ENCODE measurements at regions not wholly inside any gene's neighbourhood (a gene's known extent, or its start where the extent isn't known, plus 50 kb on each side); places are given as distances from the start of the nearest gene placed in this dataset.

DNA sequence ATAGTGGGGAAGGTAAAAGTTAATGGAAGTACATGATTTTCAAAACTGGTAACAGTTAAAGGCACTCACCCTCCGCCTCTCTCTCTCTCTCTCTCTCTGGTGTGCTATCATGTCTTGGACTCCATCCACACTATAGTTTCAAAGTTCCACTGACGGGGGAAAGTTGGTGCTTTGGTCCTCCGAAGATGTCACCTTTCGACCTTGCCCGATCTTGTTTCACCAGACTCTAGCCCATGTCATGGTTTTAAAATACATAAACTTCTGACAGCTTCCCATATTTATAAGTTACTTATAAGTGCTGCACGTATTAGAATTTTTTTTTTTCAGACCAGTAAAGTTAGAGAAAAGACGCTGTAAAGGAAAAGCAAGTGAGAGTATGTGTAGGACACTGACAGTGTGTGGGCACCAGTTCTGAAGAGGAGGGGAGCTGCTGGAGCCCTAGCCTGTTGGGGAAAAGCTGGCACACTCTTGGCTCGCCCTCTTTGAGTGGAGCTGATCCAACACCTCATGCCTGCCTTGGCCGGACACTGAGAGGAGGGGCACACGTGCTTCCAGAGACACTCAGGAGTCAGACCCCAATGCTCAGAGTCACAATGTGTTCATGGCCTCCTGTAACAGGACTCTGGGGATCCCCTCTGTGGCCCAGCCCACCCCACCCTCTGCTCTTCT, 200.5 kb upstream of the TPM1 start:
- POLR2A ChIA-PET, result no interaction called here
- BruUV-seq (replicated peaks), result no TSS peak
- TF ChIP-seq EZH2phosphoT487 (IDR thresholded peaks at IDR 0.05; ENCODE audit: borderline replicate concordance, low read depth, low read length), result no peak
- TF ChIP-seq, protein P1, sequence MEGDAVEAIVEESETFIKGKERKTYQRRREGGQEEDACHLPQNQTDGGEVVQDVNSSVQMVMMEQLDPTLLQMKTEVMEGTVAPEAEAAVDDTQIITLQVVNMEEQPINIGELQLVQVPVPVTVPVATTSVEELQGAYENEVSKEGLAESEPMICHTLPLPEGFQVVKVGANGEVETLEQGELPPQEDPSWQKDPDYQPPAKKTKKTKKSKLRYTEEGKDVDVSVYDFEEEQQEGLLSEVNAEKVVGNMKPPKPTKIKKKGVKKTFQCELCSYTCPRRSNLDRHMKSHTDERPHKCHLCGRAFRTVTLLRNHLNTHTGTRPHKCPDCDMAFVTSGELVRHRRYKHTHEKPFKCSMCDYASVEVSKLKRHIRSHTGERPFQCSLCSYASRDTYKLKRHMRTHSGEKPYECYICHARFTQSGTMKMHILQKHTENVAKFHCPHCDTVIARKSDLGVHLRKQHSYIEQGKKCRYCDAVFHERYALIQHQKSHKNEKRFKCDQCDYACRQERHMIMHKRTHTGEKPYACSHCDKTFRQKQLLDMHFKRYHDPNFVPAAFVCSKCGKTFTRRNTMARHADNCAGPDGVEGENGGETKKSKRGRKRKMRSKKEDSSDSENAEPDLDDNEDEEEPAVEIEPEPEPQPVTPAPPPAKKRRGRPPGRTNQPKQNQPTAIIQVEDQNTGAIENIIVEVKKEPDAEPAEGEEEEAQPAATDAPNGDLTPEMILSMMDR (conservative IDR thresholded peaks at IDR 0.05; ENCODE audit: low read length), result no peak
- Histone ChIP-seq H2AFZ (ENCODE audit: low read length) (no peak overlapping the region), H3K4me2 (ENCODE audit: low read length) (no peak overlapping the region), H3K9me3 (ENCODE audit: low read length) (no peaks in the 10 kb centered on the region), H3K79me2 (ENCODE audit: insufficient read depth, low read depth, low read length) (no peaks in the 10 kb centered on the region), H3K4me3 (ENCODE audit: low read depth, low read length, poor library complexity, severe bottlenecking) (no peak overlapping the region), H4K20me1 (ENCODE audit: insufficient read depth, low read length) (no peaks in the 10 kb centered on the region), H3K27ac (ENCODE audit: low read depth, low read length, poor library complexity, severe bottlenecking) (no peak overlapping the region), H3K4me1 (ENCODE audit: insufficient read depth, low read length, poor library complexity, severe bottlenecking) (no peaks in the 10 kb centered on the region), H3K36me3 (ENCODE audit: insufficient read depth, low read length) (no peaks in the 10 kb centered on the region), H3K9me2 (ENCODE audit: insufficient read depth, low read length) (no peaks in the 10 kb centered on the region)
- DNase-seq (ENCODE audit: low spot score), result no peak
- CTCF ChIA-PET (ENCODE audit: unreplicated experiment), result interaction anchor here (0.7 kb wide), 1 partner anchor 320 kb away, joined by 9 read pairs; no protein-coding TSS in a partner anchor
- intact Hi-C loops (cut with micrococcal nuclease; ENCODE audit: unreplicated experiment), result no loop called here

DNA sequence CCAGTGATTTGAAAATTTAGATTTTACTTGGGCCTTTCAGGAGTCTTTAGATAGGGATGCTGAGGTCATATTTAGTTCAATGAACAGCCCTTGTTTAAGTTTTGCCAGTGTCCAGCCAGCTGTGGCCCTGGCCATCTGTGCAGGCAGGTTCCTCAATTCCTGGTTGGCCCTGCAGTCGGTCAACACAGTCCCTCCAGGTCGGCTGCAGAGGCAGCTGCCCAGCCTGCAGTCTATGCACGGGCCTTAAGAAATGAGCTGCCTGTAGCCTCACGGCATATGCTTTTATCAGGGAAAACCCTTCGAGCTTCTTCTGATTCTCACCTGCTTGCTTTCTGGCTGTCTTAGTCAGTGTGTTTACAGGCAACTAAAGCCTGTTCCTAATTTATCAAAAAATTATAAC, 199.2 kb upstream of the TPM1 start:
- Histone ChIP-seq H3K4me3 (ENCODE audit: low read depth, low read length, poor library complexity, severe bottlenecking) (no peak overlapping the region), H3K36me3 (ENCODE audit: insufficient read depth, low read length) (no peaks in the 10 kb centered on the region), H3K9me3 (ENCODE audit: low read length) (no peaks in the 10 kb centered on the region), H2AFZ (ENCODE audit: low read length) (no peak overlapping the region), H3K27ac (ENCODE audit: low read depth, low read length, poor library complexity, severe bottlenecking) (no peak overlapping the region), H3K4me2 (ENCODE audit: low read length) (no peak overlapping the region), H3K79me2 (ENCODE audit: insufficient read depth, low read depth, low read length) (no peaks in the 10 kb centered on the region), H3K4me1 (ENCODE audit: insufficient read depth, low read length, poor library complexity, severe bottlenecking) (no peaks in the 10 kb centered on the region), H4K20me1 (ENCODE audit: insufficient read depth, low read length) (no peaks in the 10 kb centered on the region), H3K9me2 (ENCODE audit: insufficient read depth, low read length) (no peaks in the 10 kb centered on the region)
- no TSS peak for BruUV-seq (replicated peaks)
- intact Hi-C loops (cut with micrococcal nuclease; ENCODE audit: unreplicated experiment), result no loop called here
- CTCF ChIA-PET (ENCODE audit: unreplicated experiment), result no interaction called here
- POLR2A ChIA-PET, result interaction anchor here (1.7 kb wide), 1 partner anchor 25 kb away, joined by 3 read pairs; no protein-coding TSS in a partner anchor
- DNase-seq (ENCODE audit: low spot score), result no peak
- TF ChIP-seq, protein P1 (conservative IDR thresholded peaks at IDR 0.05; ENCODE audit: low read length), result no peak
- TF ChIP-seq EZH2phosphoT487 (IDR thresholded peaks at IDR 0.05; ENCODE audit: borderline replicate concordance, low read depth, low read length), result no peak

DNA sequence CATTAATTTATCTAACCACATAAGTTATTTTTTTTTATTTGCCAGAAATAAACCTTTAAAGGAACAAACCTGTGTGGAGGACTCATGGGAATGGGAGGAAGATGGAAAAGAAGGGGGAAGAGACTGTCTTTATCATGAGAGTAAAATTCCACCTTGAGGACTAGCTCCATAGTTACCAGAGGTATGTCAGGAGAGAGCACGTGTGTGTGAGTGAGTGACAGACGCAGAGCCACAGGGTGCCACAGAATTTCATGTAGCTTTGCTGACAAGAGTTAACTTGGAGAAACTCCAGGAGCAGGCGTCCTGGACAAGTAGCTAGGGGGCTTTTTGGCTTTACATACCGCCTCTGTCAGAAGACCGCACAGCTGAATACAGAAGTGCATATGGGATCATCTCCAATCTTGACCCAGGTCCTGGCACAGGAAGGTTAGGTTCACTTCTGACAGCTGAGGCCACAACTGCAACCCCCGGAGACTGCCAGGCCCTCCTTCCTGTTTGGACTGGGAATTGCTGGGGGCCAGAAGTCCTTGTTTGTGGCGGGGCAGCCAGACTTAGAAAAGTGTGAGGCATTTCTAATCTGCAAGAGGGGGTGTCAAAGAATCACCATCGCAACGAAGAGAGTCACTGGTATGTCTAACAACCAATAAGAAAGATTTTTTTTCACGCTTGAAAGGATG, 197.8 kb upstream of the TPM1 start:
- H3K9me3 ChIP-seq (ENCODE audit: low read length), result no peaks in the 10 kb centered on the region
- no peaks in the 10 kb centered on the region for H3K4me1 ChIP-seq (ENCODE audit: insufficient read depth, low read length, poor library complexity, severe bottlenecking)
- TF ChIP-seq EZH2phosphoT487 (IDR thresholded peaks at IDR 0.05; ENCODE audit: borderline replicate concordance, low read depth, low read length), result no peak
- TF ChIP-seq, protein P1 (conservative IDR thresholded peaks at IDR 0.05; ENCODE audit: low read length), result no peak
- H3K4me3 ChIP-seq (ENCODE audit: low read depth, low read length, poor library complexity, severe bottlenecking), result no peak overlapping the region
- intact Hi-C loops (cut with micrococcal nuclease; ENCODE audit: unreplicated experiment), result loop anchor here (5.0 kb wide), 1 partner anchor 248 kb away; no protein-coding TSS in a partner anchor
- no peaks in the 10 kb centered on the region for H3K79me2 ChIP-seq (ENCODE audit: insufficient read depth, low read depth, low read length)
- no peaks in the 10 kb centered on the region for H3K9me2 ChIP-seq (ENCODE audit: insufficient read depth, low read length)
- no peaks in the 10 kb centered on the region for H3K36me3 ChIP-seq (ENCODE audit: insufficient read depth, low read length)
- no TSS peak for BruUV-seq (replicated peaks)
- no peak overlapping the region for H2AFZ ChIP-seq (ENCODE audit: low read length)
- no peak overlapping the region for H3K4me2 ChIP-seq (ENCODE audit: low read length)
- POLR2A ChIA-PET, result interaction anchor here (1.7 kb wide), 1 partner anchor 26 kb away, joined by 3 read pairs; no protein-coding TSS in a partner anchor
- no peaks in the 10 kb centered on the region for H4K20me1 ChIP-seq (ENCODE audit: insufficient read depth, low read length)
- no peak for DNase-seq (ENCODE audit: low spot score)
- CTCF ChIA-PET (ENCODE audit: unreplicated experiment), result no interaction called here
- H3K27ac ChIP-seq (ENCODE audit: low read depth, low read length, poor library complexity, severe bottlenecking), result no peak overlapping the region
